HepG2 (cell line): ENCODE measurements at regions not wholly inside any gene's neighbourhood (a gene's known extent, or its start where the extent isn't known, plus 50 kb on each side); places are given as distances from the start of the nearest gene placed in this dataset.

ENCODE experiments used
- ATAC-seq: fragments of 200-7000 bp; cut with Tn5 transposase; 3 replicates; pipeline ENCODE4 v1.9.1; 2020; ENCODE audit warnings: mild to moderate bottlenecking, moderate library complexity
- BruUV-seq: library from RNA; stranded (reverse); fragments of 400-500 nt; replicated peaks from 2 replicates; lab custom pipeline; 2021; lab: Mats Ljungman, UMichigan
- CTCF ChIA-PET: fragments of 300-600 bp; formaldehyde crosslinking; extraction: SDS; loops from one replicate; lab custom pipeline; 2021; ENCODE audit warnings: low total read pairs, inconsistent platforms, low intra/inter-chr PET ratio; lab: Yijun Ruan, JAX
- POLR2A ChIA-PET: fragments of 350-600 bp; sonication (Branson Sonifier 250); formaldehyde crosslinking; loops from one replicate; lab custom pipeline; 2020; ENCODE audit warnings: antibody characterized with exemption, inconsistent platforms; lab: Yijun Ruan, JAX
- DNase-seq: peaks from one replicate; pipeline ENCODE4 v3.0.0-alpha.2; 2015; ENCODE audit warnings: low spot score
- FAIRE-seq: peaks from 3 replicates; lab custom pipeline; 2011; peaks lifted over from hg19 to GRCh38; lab: Jason Lieb, UNC
- H2AFZ ChIP-seq: one replicate; pipeline ENCODE4 v1.6.1; 2011; ENCODE audit warnings: low read length, inconsistent platforms
- H3K27ac ChIP-seq: fragments of 300-600 bp; 3 replicates; pipeline ENCODE4 v1.8.0; 2011; ENCODE audit warnings: mixed run types, mild to moderate bottlenecking, mixed read lengths, low read length, inconsistent platforms; ENCODE audit not compliant: insufficient read depth; ENCODE audit errors: extremely low read length
- H3K27me3 ChIP-seq, 2 experiments: fragments of 200-600 bp in 1 of 2; 2 replicates in 1 of 2; 3 replicates in 1 of 2; pipeline versions ENCODE4 v1.6.0 to v1.8.0; 2011; ENCODE audit warnings: low read length in 2 of 2, mild to moderate bottlenecking in 2 of 2, moderate library complexity in 2 of 2, inconsistent platforms in 1 of 2; ENCODE audit not compliant: insufficient read depth in 2 of 2, control insufficient read depth in 1 of 2
- H3K36me3 ChIP-seq, 2 experiments: fragments of 200-600 bp in 1 of 2; replicated peaks in 1 of 2; 2 replicates in 1 of 2; 3 replicates in 1 of 2; pipeline versions ENCODE4 v1.5.1 to v1.8.0; 2011; ENCODE audit warnings: low read length in 2 of 2, inconsistent platforms in 1 of 2; ENCODE audit not compliant: insufficient read depth in 2 of 2, control insufficient read depth in 1 of 2
- H3K4me1 ChIP-seq: 2 replicates; pipeline ENCODE4 v1.5.1; 2012; ENCODE audit warnings: low read length, inconsistent platforms; ENCODE audit not compliant: insufficient read depth
- H3K4me2 ChIP-seq: 2 replicates; pipeline ENCODE4 v1.6.0; 2011; ENCODE audit warnings: low read depth, low read length, inconsistent platforms
- H3K4me3 ChIP-seq, 3 experiments: fragments of 200-600 bp in 1 of 3; sonication (generic), shearing (Covaris generic) in 1 of 3; replicated peaks in 1 of 3; 2 replicates each; pipeline ENCODE4 v1.5.1; 2011 to 2016; ENCODE audit warnings: low read length in 3 of 3, inconsistent platforms in 2 of 3, low read depth in 2 of 3, mild to moderate bottlenecking in 2 of 3, control low read depth in 1 of 3, mixed read lengths in 1 of 3; ENCODE audit not compliant: insufficient read depth in 1 of 3
- H3K79me2 ChIP-seq: one replicate; pipeline ENCODE4 v1.6.1; 2011; ENCODE audit warnings: low read length, inconsistent platforms; ENCODE audit not compliant: insufficient read depth
- H3K9ac ChIP-seq: 2 replicates; pipeline ENCODE4 v1.6.0; 2011; ENCODE audit warnings: mild to moderate bottlenecking, low read depth, low read length, inconsistent platforms; ENCODE audit not compliant: insufficient read depth
- H3K9me3 ChIP-seq: 2 replicates; pipeline ENCODE4 v1.5.1; 2012; ENCODE audit warnings: mild to moderate bottlenecking, low read length
- H4K20me1 ChIP-seq: 2 replicates; pipeline ENCODE4 v1.6.0; 2011; ENCODE audit warnings: inconsistent platforms, mild to moderate bottlenecking, low read length, moderate library complexity; ENCODE audit not compliant: insufficient read depth
- BRF2 ChIP-seq: sonication (generic); formaldehyde crosslinking; IDR thresholded peaks from 2 replicates; pipeline ENCODE4 v1.8.1; 2022; ENCODE audit warnings: mild to moderate bottlenecking, missing genetic modification reagents
- GMEB1 ChIP-seq: sonication (generic); formaldehyde crosslinking; IDR thresholded peaks from 2 replicates; pipeline ENCODE4 v1.5.1; 2020; ENCODE audit warnings: missing genetic modification reagents, mild to moderate bottlenecking, borderline replicate concordance
- REXO4 ChIP-seq: sonication (generic); formaldehyde crosslinking; IDR thresholded peaks from 2 replicates; pipeline ENCODE4 v1.8.0; 2022; ENCODE audit warnings: missing genetic modification reagents, mild to moderate bottlenecking, borderline replicate concordance
- SRSF1 ChIP-seq: fragments of 200-400 bp; formaldehyde crosslinking; optimal IDR thresholded peaks from 2 replicates; pipeline ENCODE3; 2017; ENCODE audit warnings: mild to moderate bottlenecking, low read depth, low read length, moderate library complexity
- ZNF513 ChIP-seq: sonication (generic); formaldehyde crosslinking; conservative IDR thresholded peaks from 2 replicates; pipeline ENCODE4 v1.5.0; 2020; ENCODE audit warnings: missing genetic modification reagents
- WGBS: methylation state at CpG from one replicate; pipeline ENCODE4 v1.1.6; 2017; ENCODE audit warnings: low lambda C conversion rate; 5-methylcytosine and 5-hydroxymethylcytosine counted together
- in situ Hi-C: cut with HindIII; loops from 2 replicates; pipeline ENCODE4 v1.10.0; 2017; ENCODE audit warnings: low pct_unique_long_range_greater_than_20kb; ENCODE audit not compliant: extremely low pct_ligation_motif_present
- intact Hi-C: fragments of 100-400 bp; cut with micrococcal nuclease; formaldehyde crosslinking; loops from one replicate; pipeline ENCODE4 v1.10.0; 2022; ENCODE audit not compliant: unreplicated experiment

DNA sequence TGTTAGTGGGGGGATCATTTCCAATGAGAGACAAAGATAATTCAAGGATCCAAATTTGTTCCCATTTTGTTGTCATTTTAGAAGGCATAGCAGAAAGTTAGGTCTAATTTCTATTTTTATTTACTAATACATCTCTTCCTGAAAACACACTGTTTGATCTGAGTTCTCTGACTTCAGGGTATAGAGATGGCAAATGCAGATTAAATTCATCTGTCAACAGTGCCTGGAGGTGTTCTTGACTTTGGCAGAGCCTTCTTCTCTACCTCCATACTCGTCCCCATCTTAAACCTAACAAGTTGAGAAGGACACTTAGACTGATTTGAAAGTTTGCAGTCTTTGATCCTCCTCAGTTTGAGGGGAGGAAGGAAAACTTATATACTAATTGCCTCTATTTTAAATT lies 308.2 kb downstream of the SOX2 start:
- no peak overlapping the region for H2AFZ ChIP-seq
- no peaks in the 10 kb centered on the region; a peak in 1 of 5 replicates for H3K27me3 ChIP-seq
- no peak for DNase-seq
- CTCF ChIA-PET, result no interaction called here
- no peaks in the 10 kb centered on the region for H3K36me3 ChIP-seq
- H3K27ac ChIP-seq, result no peak overlapping the region
- in situ Hi-C loops (no loop called here), intact Hi-C loops (loop anchor here (5.0 kb wide), 1 partner anchor 887 kb away; no protein-coding TSS in a partner anchor)
- H3K79me2 ChIP-seq, result no peaks in the 10 kb centered on the region
- no peaks in the 10 kb centered on the region for H3K9me3 ChIP-seq
- no peak overlapping the region for H3K4me3 ChIP-seq
- no peak overlapping the region for H3K4me2 ChIP-seq
- H3K4me1 ChIP-seq, result no peaks in the 10 kb centered on the region
- ATAC-seq, result no peak
- no peak for FAIRE-seq
- no peak overlapping the region for H3K9ac ChIP-seq
- BruUV-seq, result no TSS peak
- H4K20me1 ChIP-seq, result no peaks in the 10 kb centered on the region; the same call in 1 of the 2 replicates
- TF ChIP-seq BRF2 (CRISPR knock-in tag) (no peak), ZNF513 (CRISPR knock-in tag) (no peak), SRSF1 (no peak)
- WGBS, result 0% methylated on average over 1 of the region's 1 CpG
- POLR2A ChIA-PET, result no interaction called here

GRCh38 chr3:182023843-182024242 lies 312.1 kb downstream of the SOX2 start:
- TF ChIP-seq REXO4 (CRISPR knock-in tag) (no peak), GMEB1 (no peak)
- H3K27me3 ChIP-seq, result no peaks in the 10 kb centered on the region; a peak in 1 of 5 replicates
- no peak for ATAC-seq

More at GRCh38 chr3:182023843-182024242, 312.1 kb downstream of the SOX2 start:
- DNase-seq, result no peak
- CTCF ChIA-PET, result no interaction called here
- H3K36me3 ChIP-seq, result no peaks in the 10 kb centered on the region
- no peak for FAIRE-seq
- no peaks in the 10 kb centered on the region; the same call in 1 of the 2 replicates for H4K20me1 ChIP-seq
- no peak overlapping the region for H3K4me3 ChIP-seq
- H3K79me2 ChIP-seq, result no peaks in the 10 kb centered on the region
- POLR2A ChIA-PET, result no interaction called here
- intact Hi-C loops, result no loop called here
- H3K27ac ChIP-seq, result no peak overlapping the region
- no peaks in the 10 kb centered on the region for H3K9me3 ChIP-seq
- H3K4me2 ChIP-seq, result no peak overlapping the region
- no peak overlapping the region for H3K9ac ChIP-seq
- no peaks in the 10 kb centered on the region for H3K4me1 ChIP-seq
- BruUV-seq, result no TSS peak
- 17% methylated on average over 2 of the region's 2 CpGs for WGBS
- H2AFZ ChIP-seq, result no peak overlapping the region
- in situ Hi-C loops, result no loop called here
